GM18502 (cell line): ENCODE measurements at regions not wholly inside any gene's neighbourhood (a gene's known extent, or its start where the extent isn't known, plus 50 kb on each side); places are given as distances from the start of the nearest gene placed in this dataset.
"Not testable (repeated sequence)": the region's sequence is repeated elsewhere in the genome, so short reads cannot be mapped to it uniquely, and the experiment has no call there.

Experiments used
- ATAC-seq: cut with Tn5 transposase; IDR thresholded peaks from one replicate; pipeline ENCODE4 v1.9.1; 2021; ENCODE audit warnings: mild to moderate bottlenecking; ENCODE audit not compliant: unreplicated experiment, poor library complexity

DNA sequence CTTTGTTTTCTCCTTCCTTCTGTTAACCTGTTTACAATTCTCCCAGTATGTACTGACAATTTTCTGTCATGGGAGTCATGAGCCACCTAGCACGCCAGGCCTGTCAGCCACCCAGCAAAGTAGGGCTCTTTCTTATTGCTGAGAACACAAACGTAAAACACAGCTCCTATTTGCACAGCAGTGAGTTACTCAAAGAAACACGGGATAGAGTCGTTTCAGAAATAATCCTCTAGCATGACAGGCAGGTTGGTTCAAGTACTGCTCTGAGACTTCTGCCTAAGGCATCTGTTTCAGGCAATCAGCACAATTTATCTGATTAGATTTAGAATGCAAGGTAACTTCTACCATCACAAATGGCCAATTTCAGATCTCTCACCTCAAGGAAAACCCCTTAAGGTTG, 88.8 kb downstream of the CD24 start:
- ATAC-seq: no peak

DNA sequence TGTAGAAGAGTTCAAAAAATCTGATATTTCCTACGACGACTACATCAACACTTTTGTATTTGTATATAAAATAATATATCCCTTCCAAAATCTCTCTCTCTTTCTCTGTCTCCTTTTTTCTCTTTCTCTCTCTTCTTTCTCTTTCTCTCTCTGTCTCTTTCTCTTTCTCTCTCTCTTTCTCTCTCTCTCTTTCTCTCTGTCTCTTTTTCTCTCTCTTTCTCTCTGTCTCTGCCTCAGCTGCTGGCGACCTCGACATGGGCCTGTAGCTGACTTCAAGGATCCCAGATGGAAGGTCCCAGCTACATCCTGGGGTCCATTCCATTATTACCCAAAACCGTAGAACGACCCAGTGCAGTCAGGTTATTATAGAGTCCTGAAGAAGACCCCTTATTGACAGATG, 90.0 kb downstream of the CD24 start:
- no peak for ATAC-seq

DNA sequence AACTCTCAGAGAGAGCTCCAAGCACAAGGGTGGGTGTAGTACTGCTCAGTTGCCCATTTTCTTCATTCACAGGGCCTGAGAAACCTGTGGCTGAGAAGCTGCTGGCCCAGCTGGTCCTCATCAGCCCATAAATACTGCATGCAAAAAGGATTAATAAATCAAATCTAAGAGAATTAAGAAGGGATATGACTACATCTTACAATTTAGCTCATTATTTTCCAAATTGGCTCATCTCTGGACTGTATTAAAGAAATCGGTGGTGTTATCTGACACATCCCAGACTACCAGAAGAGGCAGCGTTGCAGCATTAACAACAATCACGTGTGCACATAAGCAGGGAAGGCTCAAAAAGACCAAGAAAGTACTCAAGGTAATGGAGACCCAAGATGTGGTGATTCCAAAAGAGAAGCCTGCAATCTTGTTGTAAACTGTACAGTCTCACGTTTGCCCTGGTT, 90.7 kb downstream of the CD24 start:
- no peak for ATAC-seq

DNA sequence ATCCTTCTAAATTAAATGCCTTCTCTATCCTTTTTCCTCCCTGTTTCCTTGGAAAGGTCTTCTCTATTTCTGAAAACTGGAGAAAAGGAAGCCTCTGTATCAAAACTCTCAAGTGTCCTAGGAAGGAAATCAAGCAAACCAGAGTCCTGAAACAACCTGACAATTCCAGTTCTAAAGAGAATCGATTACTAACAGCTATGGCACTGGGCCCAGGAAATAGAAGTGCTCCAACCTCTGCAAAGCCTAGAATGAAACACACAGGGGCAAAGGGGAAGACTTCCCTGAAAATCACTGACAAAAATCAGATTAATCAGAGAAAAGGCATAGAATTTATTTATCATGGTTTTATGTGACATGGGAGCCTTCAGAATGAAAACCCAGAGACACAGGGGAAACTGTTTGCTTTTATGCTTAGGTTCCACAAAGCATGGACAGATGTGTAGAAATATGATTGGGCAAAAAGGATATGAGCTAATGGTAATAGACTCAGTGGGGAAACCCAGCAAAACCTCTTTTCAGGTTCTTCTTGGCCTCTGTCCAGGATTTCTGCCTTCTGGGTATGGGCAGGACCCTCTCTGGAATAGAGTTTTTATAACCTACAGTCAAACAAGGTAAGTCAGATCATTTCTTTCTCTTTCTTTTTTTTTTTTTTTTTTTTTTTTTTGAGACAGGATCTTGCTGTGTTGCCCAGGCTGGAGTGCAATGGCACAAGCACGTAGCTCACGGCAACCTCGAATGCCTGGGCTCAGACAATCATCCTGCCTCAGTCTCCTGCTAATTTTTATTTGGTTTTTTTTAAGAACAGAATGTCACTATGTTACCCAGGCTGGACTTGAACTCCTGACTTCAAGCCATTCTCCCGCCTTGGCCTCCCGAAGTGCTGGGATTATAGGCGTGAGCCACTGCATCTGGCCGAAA, 91.7 kb downstream of the CD24 start:
- no peak for ATAC-seq

DNA sequence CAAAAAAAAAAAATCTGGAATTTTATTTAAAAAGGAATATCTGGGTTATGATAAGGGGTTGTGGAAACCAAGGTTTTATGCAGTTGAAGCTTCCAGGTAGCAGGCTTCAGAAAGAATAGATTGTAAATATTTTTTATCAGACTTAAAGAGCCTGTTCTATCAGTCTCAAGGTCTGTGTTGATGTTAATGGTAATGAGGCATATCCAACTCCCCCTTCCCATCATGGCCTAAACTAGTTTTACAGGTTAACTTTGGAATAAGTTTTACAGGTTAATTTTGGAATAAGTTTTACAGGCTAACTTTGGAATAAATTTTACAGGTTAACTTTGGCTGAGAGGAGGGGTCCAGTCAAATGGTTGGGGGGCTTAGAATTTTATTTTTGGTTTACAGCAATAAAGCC, 92.4 kb downstream of the CD24 start:
- ATAC-seq: no peak

DNA sequence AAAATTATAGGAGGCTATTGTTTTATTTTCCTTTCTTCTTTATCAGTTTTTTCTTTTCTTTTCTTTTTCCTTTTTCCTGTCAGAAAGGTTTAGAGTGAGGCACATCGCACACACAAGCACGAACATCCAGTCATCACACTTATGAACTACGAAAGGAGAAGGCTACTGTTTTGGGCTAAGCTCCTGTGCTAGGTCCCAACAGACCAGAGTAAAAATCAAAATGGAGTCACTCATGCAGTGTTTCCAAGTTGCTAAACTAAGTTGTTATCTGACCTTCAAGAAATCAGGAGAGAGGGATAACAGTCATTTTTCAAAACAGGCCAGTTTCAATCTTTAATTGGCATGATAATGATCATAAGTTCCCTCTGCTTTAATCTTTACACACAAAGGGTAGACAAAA, 93.6 kb downstream of the CD24 start:
- no peak for ATAC-seq

DNA sequence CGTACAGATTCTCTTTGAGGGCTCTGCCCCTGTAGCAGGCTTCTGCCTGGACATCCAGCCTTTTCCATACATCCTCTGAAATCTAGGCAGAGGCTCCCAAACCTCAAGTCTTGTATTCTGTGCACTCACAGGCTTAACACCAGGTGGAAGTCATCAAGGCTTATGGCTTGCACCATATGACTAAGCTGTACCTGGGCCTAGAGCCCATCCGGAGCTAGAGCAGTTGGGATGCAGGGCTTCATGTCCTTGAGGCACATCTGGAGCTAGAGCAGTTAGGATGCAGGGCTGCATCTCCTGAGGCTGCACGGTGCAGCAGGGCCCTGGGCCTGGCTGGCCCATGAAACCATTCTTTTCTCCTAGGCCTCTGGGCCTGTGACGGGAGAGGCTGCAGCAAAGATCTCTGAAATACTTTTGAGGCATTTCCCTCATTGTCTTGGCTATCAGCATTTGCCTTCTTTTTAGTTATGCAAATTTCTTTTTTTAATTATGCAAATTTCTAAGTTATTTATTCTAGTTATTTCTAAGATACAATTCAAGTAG, 98.7 kb downstream of the CD24 start:
- no peak for ATAC-seq

DNA sequence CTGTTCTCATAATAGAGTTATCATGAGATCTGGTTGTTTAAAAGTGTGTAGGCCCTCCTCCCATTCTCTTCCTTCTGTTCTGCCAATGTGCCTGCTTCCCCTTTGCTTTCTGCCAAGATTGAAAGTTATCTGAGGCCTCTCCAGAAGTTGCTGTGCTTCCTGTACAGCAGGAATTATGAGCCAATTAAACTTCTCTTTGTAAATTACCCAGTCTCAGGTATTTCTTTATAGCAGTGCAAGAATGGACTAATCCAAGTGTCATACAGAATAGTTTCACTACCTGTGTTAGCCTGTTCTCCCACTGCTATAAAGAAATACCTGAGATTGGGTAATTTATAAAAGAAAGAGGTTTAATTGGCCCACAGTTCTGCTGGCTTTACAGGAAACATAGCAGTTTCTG, 100.0 kb downstream of the CD24 start:
- no peak for ATAC-seq

DNA sequence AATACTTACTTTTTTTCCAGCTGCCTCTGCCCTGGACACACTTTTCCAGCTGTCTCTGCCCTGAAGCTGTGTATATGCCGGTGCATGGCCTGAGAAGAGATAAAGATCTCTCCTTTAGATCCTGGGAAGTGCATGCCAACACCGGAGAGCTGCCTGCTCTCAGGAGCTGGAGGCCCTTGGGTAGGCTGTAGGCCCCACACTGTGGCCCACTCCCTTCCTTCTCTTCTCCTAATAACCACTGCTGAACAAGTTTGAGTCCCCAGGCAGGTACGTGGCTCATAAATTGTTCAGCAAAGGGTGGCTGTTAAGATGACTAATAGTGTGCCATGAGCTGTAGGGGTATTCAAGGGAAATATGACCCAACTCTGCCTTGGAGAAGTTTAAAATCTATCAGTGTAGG, 102.5 kb downstream of the CD24 start:
- no peak for ATAC-seq

DNA sequence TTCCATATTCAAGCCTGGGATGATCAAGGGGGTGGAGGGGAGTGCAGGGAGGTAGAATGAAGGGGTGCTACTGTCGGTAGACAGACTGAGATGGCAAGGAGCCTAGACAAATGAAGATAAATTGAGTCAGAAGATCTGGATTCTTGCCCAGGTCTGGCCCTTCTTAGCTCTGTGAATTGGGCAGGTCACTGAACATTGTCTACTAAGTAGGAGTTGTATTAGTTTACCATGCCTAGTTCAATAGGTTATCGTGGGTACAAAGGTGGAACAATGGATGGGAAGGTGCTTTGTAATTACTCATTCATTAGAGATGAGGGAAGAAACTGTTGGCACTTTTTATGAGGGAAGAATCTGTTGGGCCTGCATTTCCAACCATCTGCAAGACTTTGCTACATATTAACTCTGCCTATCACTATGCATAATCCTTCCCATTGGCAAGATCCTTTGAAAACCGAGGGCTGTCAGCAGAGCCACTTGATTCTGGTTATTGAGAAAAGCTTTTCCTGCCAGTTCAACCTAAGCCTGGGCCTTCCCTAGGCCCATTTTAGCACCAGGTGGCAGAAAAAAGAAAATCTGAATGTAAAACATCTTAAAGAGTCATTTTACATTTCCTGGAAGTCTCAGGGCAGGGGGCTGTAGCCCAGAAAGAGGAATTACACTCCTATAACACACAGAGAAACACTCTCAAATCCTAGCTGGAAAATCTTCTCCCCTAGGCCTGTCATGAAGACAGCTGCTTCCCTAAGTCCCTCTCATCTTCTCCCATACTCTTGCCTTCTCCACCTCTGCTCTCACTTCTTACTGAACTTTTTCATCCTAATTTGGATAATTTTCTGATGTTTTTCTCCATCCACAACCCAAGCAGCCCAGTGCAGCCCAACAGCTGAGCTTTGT, 103.5 kb downstream of the CD24 start:
- no peak for ATAC-seq

DNA sequence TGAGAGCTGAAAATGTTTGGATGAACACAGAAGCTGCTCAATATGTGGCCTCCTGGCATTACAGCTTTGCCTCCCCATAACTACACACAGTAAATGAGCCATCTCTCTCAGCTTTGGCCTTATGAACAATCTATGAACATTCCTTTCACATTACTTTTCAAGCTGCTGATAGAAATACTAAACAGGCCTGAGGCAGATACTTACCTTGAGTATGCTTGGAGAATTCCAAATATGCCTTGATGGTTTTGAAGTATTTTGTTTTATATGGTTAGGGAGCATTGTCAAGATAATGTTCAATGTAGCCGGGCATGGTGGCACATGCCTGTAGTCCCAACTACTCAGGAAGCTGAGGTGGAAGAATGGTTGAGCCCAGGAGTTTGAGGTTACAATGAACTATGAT, 104.5 kb downstream of the CD24 start:
- ATAC-seq: no peak

DNA sequence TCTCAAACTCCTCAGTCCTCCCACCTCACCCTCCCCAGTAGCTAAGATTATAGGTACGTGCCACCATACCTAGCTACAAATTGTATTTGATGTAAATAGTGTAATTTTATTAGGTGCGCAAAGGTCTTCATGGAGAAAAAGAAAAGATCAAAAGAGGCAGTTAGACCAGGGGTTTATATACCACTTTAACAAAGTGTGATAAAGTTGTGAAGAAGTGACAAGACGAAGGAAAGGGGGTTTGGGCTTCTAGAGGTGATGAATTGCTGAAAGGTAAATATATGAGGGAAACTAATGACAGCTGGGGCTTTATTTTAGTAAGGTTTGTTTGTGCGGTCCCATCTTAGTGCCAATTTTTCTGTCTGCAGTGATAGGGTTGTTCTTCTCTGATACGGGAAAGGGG, 105.3 kb downstream of the CD24 start:
- no peak for ATAC-seq

DNA sequence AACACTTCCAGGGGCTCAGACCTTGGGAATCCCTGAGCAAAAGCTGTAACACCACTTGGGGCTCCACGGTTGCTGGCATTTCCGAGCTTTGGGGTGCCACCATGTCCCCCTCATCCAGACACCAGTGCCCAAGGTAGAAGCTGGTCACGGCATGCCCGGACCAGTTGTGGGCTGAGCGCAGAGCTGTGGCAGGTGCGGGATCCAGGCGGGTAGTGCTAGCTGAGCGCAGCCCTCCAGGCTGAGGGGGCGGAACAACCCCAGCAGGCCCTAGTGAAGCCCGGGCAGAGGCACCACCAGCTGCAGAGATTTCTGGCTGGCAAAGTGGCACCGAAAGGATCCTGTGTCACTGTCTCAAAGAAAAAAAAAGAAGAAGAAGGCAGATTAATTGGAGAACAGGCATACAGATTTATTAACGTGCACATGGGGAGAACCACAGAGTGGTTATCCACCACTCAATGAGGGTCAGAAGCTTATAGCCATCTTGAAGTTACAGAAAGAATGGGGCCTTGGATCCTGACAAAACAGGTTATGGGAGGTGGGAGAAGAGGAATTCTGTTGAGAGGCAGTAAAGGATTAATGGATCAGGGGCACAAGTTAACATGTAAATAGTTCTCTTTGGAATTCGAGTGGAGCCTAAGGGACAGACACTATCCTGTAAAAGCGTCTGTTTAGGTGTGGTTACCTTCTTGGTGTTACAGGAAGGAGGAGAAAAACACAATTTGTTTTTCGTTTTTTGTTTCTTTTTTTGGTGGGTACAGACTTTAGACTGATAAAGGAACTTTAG, 107.5 kb downstream of the CD24 start:
- no peak for ATAC-seq

DNA sequence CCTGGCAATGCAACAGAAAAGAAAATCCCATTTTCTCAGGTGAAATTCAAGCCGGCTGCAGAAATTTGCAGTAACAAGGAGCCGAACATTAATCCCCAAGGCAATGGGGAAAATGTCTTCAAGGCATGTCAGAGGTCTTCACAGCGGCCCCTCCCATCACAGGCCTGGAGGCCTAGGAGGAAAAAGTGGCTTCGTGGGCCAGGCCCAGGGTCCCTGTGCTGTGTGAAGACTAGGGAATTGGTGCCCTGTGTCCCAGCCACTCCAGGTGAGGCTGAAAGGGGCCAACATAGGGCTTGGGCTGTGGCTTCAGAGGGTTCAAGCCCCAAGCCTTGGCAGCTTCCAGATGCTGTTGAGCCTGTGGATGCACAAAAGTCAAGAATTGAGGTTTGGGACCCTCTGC, 111.7 kb downstream of the CD24 start:
- no peak for ATAC-seq

DNA sequence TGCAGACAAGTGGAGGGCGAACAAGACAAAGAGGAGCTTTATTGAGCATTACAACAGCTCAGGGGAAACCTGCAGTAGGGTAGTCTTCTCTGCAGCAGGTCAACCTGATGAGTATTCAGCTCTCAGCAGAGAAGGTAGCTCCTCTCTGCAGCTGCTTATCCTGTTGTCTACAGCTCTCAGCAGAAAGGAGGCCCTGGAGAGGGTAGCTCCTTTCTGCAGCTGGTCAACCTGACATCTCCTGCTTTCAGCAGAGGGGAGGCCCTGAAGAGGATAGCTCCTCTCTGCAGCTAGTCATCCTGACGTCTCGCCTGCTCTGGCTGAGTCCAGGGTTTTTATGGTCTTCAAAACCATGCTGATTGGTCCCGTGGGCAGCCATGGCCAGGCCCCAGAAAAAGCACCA, 113.6 kb downstream of the CD24 start:
- ATAC-seq: no peak

DNA sequence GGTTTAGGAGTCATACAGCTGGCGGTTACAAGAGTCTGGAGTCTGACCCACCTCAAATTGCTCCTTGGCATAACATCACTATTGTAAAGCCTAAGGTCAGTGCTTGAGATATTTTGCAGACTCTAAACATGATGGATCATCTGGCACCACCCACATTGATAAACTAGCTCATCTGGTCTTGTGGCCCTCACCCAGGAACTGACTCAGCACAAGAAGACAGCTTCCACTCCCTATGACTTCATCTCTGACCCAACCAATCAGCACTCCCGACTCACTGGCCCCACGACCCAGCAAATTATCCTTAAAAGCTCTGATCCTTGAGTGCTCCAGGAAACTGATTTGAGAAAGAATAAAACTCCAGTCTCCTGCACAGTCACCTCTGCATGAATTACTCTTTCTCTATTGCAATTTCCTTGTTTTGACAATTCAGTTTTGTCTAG, 115.9 kb downstream of the CD24 start:
- no peak for ATAC-seq

DNA sequence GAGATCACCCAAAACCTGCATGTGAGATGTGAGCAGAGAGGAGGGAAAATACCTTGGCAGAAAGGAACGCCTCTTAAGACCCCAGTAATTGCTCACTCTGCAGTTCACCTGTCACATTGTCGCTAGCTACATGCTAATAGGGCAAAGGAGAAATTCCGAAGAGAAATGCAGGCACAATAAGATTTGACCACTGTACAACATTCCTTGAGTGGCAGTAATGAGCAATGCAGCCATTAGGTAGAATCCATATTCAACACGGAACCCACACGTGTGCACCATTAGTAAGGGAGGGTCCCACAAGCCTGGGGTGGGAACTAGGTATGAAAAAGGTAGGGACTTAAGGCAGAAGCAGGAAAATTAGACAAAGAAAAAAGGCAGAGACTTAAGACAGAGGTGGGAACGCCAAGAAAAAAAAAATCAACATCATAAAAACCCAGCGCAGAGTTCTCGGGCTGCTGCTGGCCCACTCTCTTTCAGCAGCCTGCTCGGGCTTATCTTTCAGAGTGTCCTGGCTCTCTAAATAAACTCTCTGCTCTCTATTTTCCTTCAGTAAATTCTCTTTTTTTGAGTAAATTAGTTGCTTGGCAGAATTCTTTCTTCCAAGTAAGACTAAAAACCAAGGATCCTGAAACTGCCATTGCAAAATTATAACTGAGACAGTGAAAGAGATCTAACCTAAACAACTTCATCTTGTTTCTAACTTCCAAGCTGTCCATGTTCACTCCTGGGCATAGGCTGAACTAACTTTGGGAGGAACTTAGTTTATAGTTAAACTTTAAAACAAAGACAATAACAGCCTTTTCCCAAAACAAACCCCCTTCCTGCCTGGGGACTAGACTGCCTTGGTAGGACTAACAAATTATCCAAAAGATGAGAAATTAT, 116.5 kb downstream of the CD24 start:
- no peak for ATAC-seq

DNA sequence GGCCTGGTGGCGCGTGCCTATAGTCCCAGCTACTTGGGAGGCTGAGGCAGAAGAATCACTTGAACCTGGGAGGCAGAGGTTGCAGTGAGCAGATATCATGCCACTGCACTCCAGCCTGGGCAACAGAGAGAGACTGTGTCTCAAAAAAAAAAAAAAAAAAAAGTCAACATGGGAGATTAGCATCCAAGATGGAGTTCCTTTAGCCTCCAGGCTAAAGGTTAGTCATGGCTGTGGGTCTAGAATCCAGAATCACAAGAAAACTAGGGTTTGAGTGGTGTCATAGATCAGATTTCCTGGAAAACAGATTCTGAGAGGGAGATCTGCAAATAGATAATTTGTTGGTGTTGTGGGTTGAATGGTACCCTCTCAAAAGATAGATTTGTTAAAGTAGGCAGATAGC, 117.2 kb downstream of the CD24 start:
- ATAC-seq: not testable (repeated sequence)

DNA sequence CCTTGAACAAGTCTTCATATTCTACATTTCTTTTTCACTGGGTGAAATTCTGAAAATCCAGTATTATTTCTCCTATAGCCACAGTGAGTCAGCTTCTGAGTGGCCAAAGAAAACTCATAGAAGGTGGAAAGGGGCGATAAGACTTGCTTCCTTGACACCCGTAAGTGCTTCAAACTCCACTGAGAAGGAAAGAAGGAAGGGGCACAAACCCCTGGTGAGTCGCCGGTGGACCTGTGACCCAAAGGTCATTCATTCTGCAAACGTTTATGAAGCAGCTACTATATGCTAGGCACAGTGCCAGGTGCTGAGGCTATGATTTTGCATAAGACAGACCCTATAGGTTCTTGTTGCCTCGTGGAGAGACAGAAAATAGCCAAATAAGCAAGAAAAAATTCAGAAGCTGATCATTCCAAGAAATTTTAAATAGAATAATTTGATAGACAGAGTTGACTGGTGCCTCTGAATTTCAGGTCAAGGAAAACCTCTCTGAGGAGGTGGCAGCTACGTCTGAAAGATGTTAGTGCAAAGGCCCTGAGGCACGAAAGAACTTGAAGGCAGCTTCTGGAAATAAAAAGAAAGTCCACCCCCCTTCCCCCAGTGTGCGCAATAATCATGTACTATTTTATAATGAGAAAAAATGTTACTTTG, 118.2 kb downstream of the CD24 start:
- ATAC-seq: no peak
